ENCODE measurements at regions not wholly inside any gene's neighbourhood (a gene's known extent, or its start where the extent isn't known, plus 50 kb on each side); places are given as distances from the start of the nearest gene placed in this dataset.

- ATAC-seq (ENCODE audit: low read depth) (no peak), DNase-seq (no peak)
- no peak overlapping the region for H2BK15ac ChIP-seq (ENCODE audit: low read depth, low read length)
- H4K8ac ChIP-seq (ENCODE audit: low read depth in 2 of 2, low read length in 2 of 2), result no peak overlapping the region
- BruUV-seq (replicated peaks), result no TSS peak
- no peak overlapping the region for H3K18ac ChIP-seq (ENCODE audit: low read depth, low read length)
- H4K20me1 ChIP-seq (ENCODE audit: insufficient read depth, low read length), result no peaks in the 10 kb centered on the region
- no peak overlapping the region for H2BK20ac ChIP-seq (ENCODE audit: low read depth, low read length)
- H3K23ac ChIP-seq (ENCODE audit: low read depth, low read length), result no peak overlapping the region
- POLR2A ChIA-PET (ENCODE audit: unreplicated experiment), result no interaction called here
- no peak overlapping the region for H2AFZ ChIP-seq (replicated peaks; ENCODE audit: low read length, poor library complexity)
- no peak overlapping the region for H4K91ac ChIP-seq (ENCODE audit: insufficient read depth, low read depth, low read length)
- no peak overlapping the region for H2BK5ac ChIP-seq (ENCODE audit: low read depth, low read length, poor library complexity, severe bottlenecking)
- no peak overlapping the region for H2BK120ac ChIP-seq (ENCODE audit: low read depth, low read length)
- dilution Hi-C loops (cut with HindIII; ENCODE audit: low sequenced_read_pairs, unreplicated experiment) (no loop called here), in situ Hi-C loops (cut with MboI; ENCODE audit: low sequenced_read_pairs) (no loop called here), intact Hi-C loops (cut with micrococcal nuclease) (no loop called here)
- H3K79me1 ChIP-seq (ENCODE audit: low read depth in 1 of 2, low read length in 2 of 2), result no peaks in the 10 kb centered on the region
- no peak overlapping the region for H3K9ac ChIP-seq (ENCODE audit: low read depth, low read length)
- H3K4me2 ChIP-seq (ENCODE audit: low read depth, low read length), result no peak overlapping the region
- no peak overlapping the region for H2AK9ac ChIP-seq (replicated peaks; ENCODE audit: low read depth, low read length, poor library complexity)
- WGBS, 2 experiments (ENCODE audit: extremely low coverage in 2 of 2, insufficient read length in 1 of 2), result no CpG with 5 or more reads among the region's 3 CpGs
- peaks cover 3% of the 10 kb centered on the region; the same call in 1 of the 2 replicates for H3K4me1 ChIP-seq (ENCODE audit: control insufficient read depth, insufficient read depth, low read length)
- H3K27me3 ChIP-seq (ENCODE audit: control insufficient read depth, insufficient read depth, low read length), result no peaks in the 10 kb centered on the region
- H3K36me3 ChIP-seq (ENCODE audit: control insufficient read depth, insufficient read depth, low read length), result no peaks in the 10 kb centered on the region; the same call in 1 of the 2 replicates
- H3K9me3 ChIP-seq (ENCODE audit: control insufficient read depth, insufficient read depth, low read length), result no peaks in the 10 kb centered on the region
- TF ChIP-seq POLR2A (IDR thresholded peaks at IDR 0.05; ENCODE audit: low read depth, low read length), result no peak
- TF ChIP-seq RAD21 (IDR thresholded peaks at IDR 0.05; ENCODE audit: low read length), result no peak
- no peak for TF ChIP-seq CEBPB (IDR thresholded peaks at IDR 0.05; ENCODE audit: low read depth, low read length)
- no peak for TF ChIP-seq CTCF (conservative IDR thresholded peaks at IDR 0.05; ENCODE audit: low read depth, low read length)
- TF ChIP-seq BHLHE40 (IDR thresholded peaks at IDR 0.05; ENCODE audit: low read depth, low read length), result no peak
- TF ChIP-seq FOS (IDR thresholded peaks at IDR 0.05; ENCODE audit: low read depth, low read length), result no peak
- no peak for TF ChIP-seq RCOR1 (IDR thresholded peaks at IDR 0.05; ENCODE audit: insufficient replicate concordance, low read length)
- TF ChIP-seq NFE2L2 (IDR thresholded peaks at IDR 0.05; ENCODE audit: low read depth, low read length), result no peak
- no peak for TF ChIP-seq MAFK (IDR thresholded peaks at IDR 0.05; ENCODE audit: low read depth, low read length)
- no peak for TF ChIP-seq ELK1 (IDR thresholded peaks at IDR 0.05; ENCODE audit: borderline replicate concordance, low read depth, low read length)
- TF ChIP-seq RFX5 (IDR thresholded peaks at IDR 0.05; ENCODE audit: low read depth, low read length), result no peak
- no peak for TF ChIP-seq MXI1 (IDR thresholded peaks at IDR 0.05; ENCODE audit: borderline replicate concordance, low read depth, low read length)
- TF ChIP-seq SMC3 (IDR thresholded peaks at IDR 0.05; ENCODE audit: low read depth, low read length), result no peak
- TF ChIP-seq, protein P1, sequence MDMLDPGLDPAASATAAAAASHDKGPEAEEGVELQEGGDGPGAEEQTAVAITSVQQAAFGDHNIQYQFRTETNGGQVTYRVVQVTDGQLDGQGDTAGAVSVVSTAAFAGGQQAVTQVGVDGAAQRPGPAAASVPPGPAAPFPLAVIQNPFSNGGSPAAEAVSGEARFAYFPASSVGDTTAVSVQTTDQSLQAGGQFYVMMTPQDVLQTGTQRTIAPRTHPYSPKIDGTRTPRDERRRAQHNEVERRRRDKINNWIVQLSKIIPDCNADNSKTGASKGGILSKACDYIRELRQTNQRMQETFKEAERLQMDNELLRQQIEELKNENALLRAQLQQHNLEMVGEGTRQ (IDR thresholded peaks at IDR 0.05; ENCODE audit: low read depth, low read length), result no peak
- no peak for TF ChIP-seq CHD1 (IDR thresholded peaks at IDR 0.05; ENCODE audit: low read depth, low read length)
- TF ChIP-seq MAZ (IDR thresholded peaks at IDR 0.05; ENCODE audit: borderline replicate concordance, low read depth, low read length), result no peak
- no peak overlapping the region for H3K4me3 ChIP-seq (ENCODE audit: insufficient read depth, low read depth, low read length)
- no peak overlapping the region for H2AK5ac ChIP-seq (ENCODE audit: low read depth, low read length)
- no peak overlapping the region for H3K56ac ChIP-seq (ENCODE audit: extremely low read depth, insufficient read depth, low read length)
- no peak overlapping the region for H3K4ac ChIP-seq (ENCODE audit: low read depth, low read length)
- no peak overlapping the region for H4K5ac ChIP-seq (ENCODE audit: low read depth, low read length)
- no peak overlapping the region for H3K27ac ChIP-seq (ENCODE audit: insufficient read depth, low read length)
- CTCF ChIA-PET, result no interaction called here
- no peaks in the 10 kb centered on the region; the same call in 1 of the 2 replicates for H3K9me1 ChIP-seq (ENCODE audit: insufficient read depth, low read length)
- H3K14ac ChIP-seq (replicated peaks; ENCODE audit: low read depth, low read length), result no peak overlapping the region
Measured at GRCh38 chr1:232562855-232563510, 67.0 kb downstream of the SIPA1L2 start.

All from IMR-90 (cell line).